ENCODE measurements at regions not wholly inside any gene's neighbourhood (a gene's known extent, or its start where the extent isn't known, plus 50 kb on each side); places are given as distances from the start of the nearest gene placed in this dataset.
"Not testable (repeated sequence)": the region's sequence is repeated elsewhere in the genome, so short reads cannot be mapped to it uniquely, and the experiment has no call there.

- CTCF ChIA-PET: no interaction called here
- H3K4me1 Mint-ChIP-seq (ENCODE audit: low read depth): no peaks in the 10 kb centered on the region
These were observed 605.1 kb upstream of the ID4 start for GRCh38 chr6:19231878-19232561.

DNA sequence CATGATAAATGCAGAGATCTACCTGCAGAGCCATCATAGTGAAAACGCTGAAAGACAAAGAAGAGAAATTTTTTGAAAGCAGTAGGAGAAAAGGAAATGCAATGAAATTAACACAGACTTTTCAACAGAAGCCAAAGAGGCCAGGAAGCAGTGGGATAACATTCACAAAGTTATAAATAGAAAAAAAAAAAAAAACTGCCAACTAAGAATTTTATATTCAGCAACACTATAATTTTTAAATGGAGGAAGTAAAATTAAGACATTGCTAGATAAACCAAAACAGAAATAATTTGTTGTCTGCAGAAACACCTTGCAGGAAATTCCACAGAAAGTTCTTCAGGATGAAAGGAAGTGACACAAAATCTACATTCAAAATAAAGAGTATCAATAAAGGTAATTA is 591.5 kb upstream of the ID4 start:
- Mint-ChIP-seq H3K27me3 (no peaks in the 10 kb centered on the region), H3K36me3 (ENCODE audit: low read depth) (no peaks in the 10 kb centered on the region), H3K27ac (no peak overlapping the region), H3K4me3 (no peak overlapping the region), H3K9me3 (peaks cover 25% of the 10 kb centered on the region), H3K4me1 (ENCODE audit: low read depth) (no peaks in the 10 kb centered on the region)
- intact Hi-C loops (cut with DNase I, micrococcal nuclease): no loop called here
- DNase-seq: no peak
- ChIA-PET POLR2A (no interaction called here), CTCF (no interaction called here)
- no peak for ATAC-seq (ENCODE audit: poor library complexity)
- Histone ChIP-seq H3K4me1 (ENCODE audit: insufficient read depth, low read length) (no peaks in the 10 kb centered on the region), H3K36me3 (ENCODE audit: insufficient read depth, low read length) (no peaks in the 10 kb centered on the region), H3K27ac (ENCODE audit: low read depth in 1 of 2, low read length in 2 of 2) (no peak overlapping the region), H3K9me3 (ENCODE audit: control insufficient read depth in 1 of 2, insufficient read depth in 1 of 2, low read length in 2 of 2) (peaks cover 0 to 13% of the 10 kb centered on the region in 2 experiments), H3K4me3 (ENCODE audit: low read length) (no peak overlapping the region), H3K27me3 (ENCODE audit: control insufficient read depth in 1 of 2, insufficient read depth in 2 of 2, low read length in 2 of 2) (no peaks in the 10 kb centered on the region)
- TF ChIP-seq CTCF (IDR thresholded peaks at IDR 0.05): no peak

More at GRCh38 chr6:19231878-19232561, 605.1 kb upstream of the ID4 start:
- H3K27me3 ChIP-seq (ENCODE audit: control insufficient read depth in 1 of 2, insufficient read depth in 2 of 2, low read length in 2 of 2): no peaks in the 10 kb centered on the region
- H3K4me1 ChIP-seq (ENCODE audit: insufficient read depth, low read length): no peaks in the 10 kb centered on the region
- no peak for TF ChIP-seq CTCF (IDR thresholded peaks at IDR 0.05)
- H3K9me3 ChIP-seq (ENCODE audit: control insufficient read depth in 1 of 2, insufficient read depth in 1 of 2, low read length in 2 of 2): no peaks in the 10 kb centered on the region
- no peak for ATAC-seq (ENCODE audit: poor library complexity)
- POLR2A ChIA-PET: no interaction called here
- intact Hi-C loops (cut with DNase I, micrococcal nuclease): no loop called here
- no peak for DNase-seq
- no peaks in the 10 kb centered on the region for H3K27me3 Mint-ChIP-seq
- no peak overlapping the region for H3K27ac Mint-ChIP-seq
- no peak overlapping the region for H3K27ac ChIP-seq (ENCODE audit: low read depth in 1 of 2, low read length in 2 of 2)
- H3K36me3 Mint-ChIP-seq (ENCODE audit: low read depth): no peaks in the 10 kb centered on the region
- no peak overlapping the region for H3K4me3 Mint-ChIP-seq
- peaks cover 7% of the 10 kb centered on the region for H3K9me3 Mint-ChIP-seq
- no peak overlapping the region for H3K4me3 ChIP-seq (ENCODE audit: low read length)
- H3K36me3 ChIP-seq (ENCODE audit: insufficient read depth, low read length): no peaks in the 10 kb centered on the region

DNA sequence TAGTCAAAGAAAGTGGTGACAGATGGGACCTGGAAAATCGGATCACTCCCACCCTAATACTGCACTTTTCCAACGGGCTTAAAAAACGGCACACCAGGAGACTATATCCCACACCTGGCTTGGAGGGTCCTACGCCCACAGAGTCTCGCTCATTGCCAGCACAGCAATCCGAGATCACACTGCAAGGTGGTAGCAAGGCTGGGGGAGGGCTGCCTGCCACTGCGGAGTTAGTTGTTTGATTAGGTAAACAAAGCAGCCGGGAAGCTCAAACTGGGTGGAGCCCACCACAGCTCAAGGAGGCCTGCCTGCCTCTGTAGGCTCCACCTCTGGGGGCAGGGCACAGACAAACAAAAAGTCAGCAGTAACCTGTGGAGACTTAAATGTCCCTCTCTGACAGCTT is 590.0 kb upstream of the ID4 start:
- peaks cover 0 to 13% of the 10 kb centered on the region in 2 experiments for H3K9me3 ChIP-seq (ENCODE audit: control insufficient read depth in 1 of 2, insufficient read depth in 1 of 2, low read length in 2 of 2)
- H3K9me3 Mint-ChIP-seq: peaks cover 14% of the 10 kb centered on the region
- CTCF ChIA-PET; H3K27me3 Mint-ChIP-seq; H3K4me3 Mint-ChIP-seq; H3K36me3 Mint-ChIP-seq (ENCODE audit: low read depth); POLR2A ChIA-PET; H3K4me1 ChIP-seq (ENCODE audit: insufficient read depth, low read length); H3K4me3 ChIP-seq (ENCODE audit: low read length); H3K4me1 Mint-ChIP-seq (ENCODE audit: low read depth); H3K27ac ChIP-seq (ENCODE audit: low read depth in 1 of 2, low read length in 2 of 2); intact Hi-C loops (cut with DNase I, micrococcal nuclease); H3K27me3 ChIP-seq (ENCODE audit: control insufficient read depth in 1 of 2, insufficient read depth in 2 of 2, low read length in 2 of 2); ATAC-seq (ENCODE audit: poor library complexity); H3K36me3 ChIP-seq (ENCODE audit: insufficient read depth, low read length); H3K27ac Mint-ChIP-seq; DNase-seq: not testable (repeated sequence)

DNA sequence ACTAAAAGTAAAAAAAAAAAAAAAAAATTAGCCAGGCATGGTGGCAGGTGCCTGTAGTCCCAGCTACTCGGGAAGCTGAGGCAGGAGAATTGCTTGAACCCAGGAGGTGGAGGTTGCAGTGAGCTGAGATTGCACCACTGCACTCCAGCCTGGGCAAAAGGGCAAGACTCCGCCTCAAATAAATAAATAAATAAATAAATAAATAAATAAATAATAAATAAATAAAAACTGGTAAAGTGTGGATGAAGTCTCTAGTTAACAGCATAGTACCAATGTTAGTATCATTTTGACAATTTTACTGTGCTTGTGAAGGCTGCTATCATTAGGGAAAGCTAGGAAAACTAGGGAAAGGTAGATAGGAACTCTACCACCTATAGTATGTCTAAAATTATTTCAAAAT is 581.0 kb upstream of the ID4 start:
- CTCF ChIA-PET; H3K4me3 Mint-ChIP-seq; H3K27me3 ChIP-seq (ENCODE audit: control insufficient read depth in 1 of 2, insufficient read depth in 2 of 2, low read length in 2 of 2); H3K4me3 ChIP-seq (ENCODE audit: low read length); H3K27me3 Mint-ChIP-seq; DNase-seq; H3K9me3 Mint-ChIP-seq; H3K4me1 Mint-ChIP-seq (ENCODE audit: low read depth); intact Hi-C loops (cut with DNase I, micrococcal nuclease); H3K36me3 Mint-ChIP-seq (ENCODE audit: low read depth); H3K4me1 ChIP-seq (ENCODE audit: insufficient read depth, low read length); H3K27ac Mint-ChIP-seq; ATAC-seq (ENCODE audit: poor library complexity); H3K9me3 ChIP-seq (ENCODE audit: control insufficient read depth in 1 of 2, insufficient read depth in 1 of 2, low read length in 2 of 2); POLR2A ChIA-PET; H3K27ac ChIP-seq (ENCODE audit: low read depth in 1 of 2, low read length in 2 of 2); H3K36me3 ChIP-seq (ENCODE audit: insufficient read depth, low read length): not testable (repeated sequence)

Measured in CD4-positive, alpha-beta T cell (primary cell).